GM12873 (cell line): ENCODE measurements at regions not wholly inside any gene's neighbourhood (a gene's known extent, or its start where the extent isn't known, plus 50 kb on each side); places are given as distances from the start of the nearest gene placed in this dataset.

ENCODE experiments used
- CTCF ChIP-seq: IDR thresholded peaks from 2 replicates; pipeline ENCODE4 v1.5.1; 2012; ENCODE audit warnings: low read depth, mild to moderate bottlenecking, moderate library complexity, low read length, control low read depth; ENCODE audit not compliant: insufficient read depth; ENCODE audit errors: missing control alignments

- no peak for TF ChIP-seq CTCF
These were observed 547.2 kb upstream of the CDH8 start for GRCh38 chr16:62583414-62583813.

GRCh38 chr16:62573466-62573865 lies 537.2 kb upstream of the CDH8 start:
- no peak for TF ChIP-seq CTCF

GRCh38 chr16:62568926-62569325 lies 532.7 kb upstream of the CDH8 start:
- no peak for TF ChIP-seq CTCF

- no peak for TF ChIP-seq CTCF
These were observed 529.5 kb upstream of the CDH8 start for GRCh38 chr16:62565706-62566105.

GRCh38 chr16:62564291-62564690 lies 528.1 kb upstream of the CDH8 start:
- no peak for TF ChIP-seq CTCF

GRCh38 chr16:62562121-62562520 lies 525.9 kb upstream of the CDH8 start:
- no peak for TF ChIP-seq CTCF

GRCh38 chr16:62549875-62550274 lies 513.6 kb upstream of the CDH8 start:
- no peak for TF ChIP-seq CTCF

GRCh38 chr16:62548095-62548494 lies 511.9 kb upstream of the CDH8 start:
- no peak for TF ChIP-seq CTCF
